ENCODE measurements at regions not wholly inside any gene's neighbourhood (a gene's known extent, or its start where the extent isn't known, plus 50 kb on each side); places are given as distances from the start of the nearest gene placed in this dataset.
A peak's percentile ranks its signal among the peaks of the same experiment; 100 is the strongest.
"Not testable (repeated sequence)": the region's sequence is repeated elsewhere in the genome, so short reads cannot be mapped to it uniquely, and the experiment has no call there.

- no peak for DNase-seq
Observed at GRCh38 chr13:57784633-57785032, 153.1 kb downstream of the PCDH17 start.

DNA sequence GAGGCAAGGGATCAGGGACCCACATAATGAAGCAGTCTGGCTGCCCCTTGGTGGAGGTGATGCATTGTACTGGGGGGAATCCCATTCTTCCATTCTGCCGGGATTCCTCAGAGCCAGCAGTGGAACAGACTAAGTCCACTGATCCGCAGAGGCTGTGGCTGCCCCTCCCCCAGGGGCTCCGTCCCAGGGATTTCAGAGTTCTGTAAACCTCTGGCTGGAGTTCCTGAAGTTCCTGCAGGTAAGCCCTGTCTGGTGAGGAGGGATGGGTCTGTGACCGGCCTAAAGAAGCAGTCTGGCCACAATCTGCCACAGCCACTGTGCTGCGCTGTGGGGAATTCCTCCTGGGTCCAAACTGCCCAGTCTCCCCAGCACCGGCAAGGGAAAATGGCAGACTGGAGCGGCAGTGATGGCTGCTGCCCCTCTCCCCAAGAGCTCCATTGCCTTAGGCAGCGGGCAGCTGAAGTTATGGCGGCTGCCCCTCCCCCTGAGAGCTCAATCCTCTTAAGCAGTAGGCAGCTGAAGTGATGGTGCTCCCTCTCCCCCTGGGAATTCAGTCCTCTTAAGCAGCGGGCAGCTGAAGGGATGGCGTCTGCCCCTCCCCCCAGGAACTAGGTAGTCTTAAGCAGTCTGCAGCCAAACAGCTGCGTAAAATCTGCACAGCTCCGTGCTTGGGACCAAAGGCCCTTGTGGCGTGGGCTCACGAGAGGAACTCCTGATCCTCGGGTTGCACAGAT lies 155.7 kb downstream of the PCDH17 start:
- DNase-seq = peak; percentile 91

GRCh38 chr13:57799624-57800023 lies 168.1 kb downstream of the PCDH17 start:
- DNase-seq = no peak

DNA sequence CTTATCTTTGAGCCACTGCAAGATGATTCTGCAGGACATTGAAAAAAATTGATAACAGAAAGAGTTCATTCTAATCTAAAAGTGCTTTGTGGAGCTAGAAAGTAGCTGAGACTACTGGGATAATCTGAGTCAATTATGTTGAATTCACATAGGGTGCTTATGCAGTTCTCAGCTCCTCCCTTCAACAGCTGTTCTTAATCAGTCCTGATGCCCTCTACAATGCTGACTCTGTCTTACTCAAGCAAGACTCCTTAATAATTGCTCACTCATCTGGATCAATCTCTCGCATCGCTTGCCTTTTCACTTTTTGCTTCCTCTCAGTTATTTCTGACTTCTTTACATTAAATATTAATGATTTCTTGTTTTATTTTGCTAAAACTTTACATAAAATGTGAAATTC lies 182.1 kb downstream of the PCDH17 start:
- DNase-seq = no peak

DNA sequence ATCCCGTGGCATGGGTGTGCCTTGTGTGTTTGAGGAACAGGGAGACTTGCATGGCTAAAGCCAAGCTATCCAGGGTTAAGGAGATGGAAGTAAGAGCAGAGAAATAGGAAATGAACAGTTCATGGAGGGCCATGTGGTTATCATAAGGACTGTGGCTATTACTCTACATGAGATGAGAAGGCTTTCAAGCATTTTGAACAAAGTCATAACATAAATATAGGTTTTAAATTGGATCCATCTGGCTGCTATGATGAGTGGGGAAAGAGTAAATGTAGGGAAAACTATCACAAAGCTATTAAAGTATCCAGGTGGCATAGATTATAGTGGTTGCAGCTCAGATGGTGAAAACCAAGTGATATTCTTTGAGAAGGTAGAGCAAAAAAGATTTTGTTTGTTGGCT lies 184.1 kb downstream of the PCDH17 start:
- no peak for DNase-seq

- DNase-seq = no peak
Observed at GRCh38 chr13:57820924-57821323, 189.4 kb downstream of the PCDH17 start.

DNA sequence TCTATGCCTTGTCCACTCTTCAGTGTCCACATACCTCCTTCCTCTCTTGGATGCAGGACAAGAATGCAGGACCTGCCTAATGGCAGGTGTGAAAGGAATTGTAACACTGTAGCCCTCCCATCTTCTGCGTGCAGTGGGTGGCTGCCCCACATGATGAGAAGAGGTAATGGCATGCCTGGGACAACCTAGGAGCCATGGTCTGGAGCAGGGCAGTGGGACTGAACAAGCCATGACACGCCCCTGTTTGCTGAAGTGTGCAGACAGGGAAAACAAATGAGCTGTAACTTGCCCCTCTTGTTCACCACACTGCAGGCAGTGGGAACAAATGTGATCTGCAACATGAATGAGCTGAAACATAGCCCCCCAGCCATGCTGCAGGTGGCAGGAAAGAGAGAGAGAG lies 192.2 kb downstream of the PCDH17 start:
- DNase-seq = no peak

DNA sequence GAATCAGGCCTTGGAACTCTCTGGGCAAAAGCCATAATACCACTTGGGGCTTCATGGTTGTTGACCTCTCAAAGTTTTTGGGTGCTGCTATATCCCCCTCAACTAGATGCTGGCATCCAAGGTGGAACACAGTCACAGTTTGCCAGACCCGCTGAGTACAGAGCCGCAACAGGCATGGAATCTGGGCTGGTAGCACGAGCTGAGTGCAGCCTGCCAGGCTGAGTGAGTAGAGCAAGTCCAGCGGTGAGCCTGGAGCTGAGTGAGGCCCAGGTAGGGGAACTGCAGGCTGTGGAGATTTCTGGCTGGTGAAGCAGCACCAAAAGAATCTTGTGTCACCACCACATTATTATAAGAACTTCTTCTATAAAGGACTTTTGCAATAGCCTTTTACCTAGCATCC lies 192.6 kb downstream of the PCDH17 start:
- DNase-seq = no peak

- peak; percentile 1 for DNase-seq
Observed at GRCh38 chr13:57825066-57825465, 193.5 kb downstream of the PCDH17 start.

DNA sequence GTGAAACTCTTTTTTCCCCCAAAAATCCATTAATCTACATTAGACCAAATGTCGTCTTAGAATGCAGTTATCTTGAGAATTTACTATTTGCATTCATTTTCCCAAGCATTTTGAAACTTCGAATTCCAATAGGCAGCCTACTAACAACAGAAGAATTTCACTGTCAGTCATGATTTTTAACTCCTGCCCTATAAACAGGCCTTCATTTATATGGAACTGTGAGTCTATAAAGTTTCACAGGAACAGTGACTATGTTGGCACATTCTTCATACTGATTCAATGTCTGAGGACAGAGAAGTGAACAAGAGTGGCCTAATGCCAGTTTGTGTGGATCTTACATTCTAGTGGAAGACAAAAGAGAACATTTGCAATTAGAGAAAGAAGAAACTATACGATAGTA lies 198.0 kb downstream of the PCDH17 start:
- DNase-seq = no peak

- no peak for DNase-seq
Observed at GRCh38 chr13:57832187-57832586, 200.6 kb downstream of the PCDH17 start.

- DNase-seq = no peak
Observed at GRCh38 chr13:57837801-57838200, 206.3 kb downstream of the PCDH17 start.

DNA sequence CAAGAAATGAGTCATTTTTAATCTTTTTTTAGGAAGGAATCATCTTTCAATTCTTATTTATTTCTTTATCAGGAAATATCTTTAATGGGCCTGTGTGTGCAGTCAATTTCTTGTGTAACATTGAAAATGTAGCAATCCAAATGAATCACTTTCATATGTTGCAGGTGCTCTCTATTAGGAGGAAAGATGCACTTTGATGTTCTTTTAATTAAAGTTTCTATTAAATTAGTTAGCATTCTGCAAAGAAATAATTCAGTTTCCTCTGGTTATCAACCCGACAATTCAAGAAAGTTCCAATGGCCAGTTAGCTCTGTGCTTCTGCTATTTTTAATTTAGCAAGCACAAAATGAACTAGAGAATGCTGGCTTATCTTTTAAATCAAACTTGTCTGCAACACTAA lies 212.0 kb downstream of the PCDH17 start:
- no peak for DNase-seq

- DNase-seq = no peak
Observed at GRCh38 chr13:57846600-57847173, 215.1 kb downstream of the PCDH17 start.

GRCh38 chr13:57857945-57858344 lies 226.4 kb downstream of the PCDH17 start:
- DNase-seq = peak; percentile 1

DNA sequence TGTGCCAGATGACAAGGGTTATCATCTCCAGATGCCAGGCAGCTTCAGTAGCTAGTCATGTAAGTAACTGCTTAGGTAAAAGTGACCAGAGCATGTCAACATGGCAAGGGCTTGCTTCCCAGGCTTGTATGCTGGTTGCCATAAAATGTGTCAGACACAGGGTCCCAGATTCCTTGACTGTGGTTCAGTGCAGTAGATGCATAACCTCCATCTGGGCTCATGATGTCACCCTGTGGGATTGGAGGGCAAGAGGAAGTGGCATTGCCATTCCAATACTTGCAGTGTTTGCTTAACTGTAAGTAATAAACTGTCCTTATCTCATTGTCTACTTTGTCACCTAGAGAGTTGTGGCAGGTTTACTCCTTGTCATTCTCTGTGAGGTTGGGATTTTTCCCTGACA lies 226.8 kb downstream of the PCDH17 start:
- DNase-seq = no peak

DNA sequence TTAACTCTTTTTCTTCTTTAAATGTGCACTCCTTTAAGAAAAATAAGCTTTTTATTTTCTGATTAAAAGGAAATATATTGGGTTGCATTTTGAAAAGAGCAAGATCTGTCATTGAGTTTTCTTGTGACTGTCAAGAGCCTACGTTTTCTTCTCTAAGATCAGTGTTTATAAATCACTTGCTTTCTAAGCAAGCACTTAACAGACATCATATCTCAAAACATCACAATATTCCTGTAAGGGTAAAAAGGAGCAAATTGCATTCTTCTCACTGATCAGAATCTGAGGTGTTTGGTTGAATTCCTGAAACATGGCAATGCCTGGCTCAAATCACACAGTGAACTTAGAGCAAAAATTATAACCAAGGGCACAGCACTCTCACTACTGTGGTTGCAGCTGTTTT lies 231.3 kb downstream of the PCDH17 start:
- no peak for DNase-seq

DNA sequence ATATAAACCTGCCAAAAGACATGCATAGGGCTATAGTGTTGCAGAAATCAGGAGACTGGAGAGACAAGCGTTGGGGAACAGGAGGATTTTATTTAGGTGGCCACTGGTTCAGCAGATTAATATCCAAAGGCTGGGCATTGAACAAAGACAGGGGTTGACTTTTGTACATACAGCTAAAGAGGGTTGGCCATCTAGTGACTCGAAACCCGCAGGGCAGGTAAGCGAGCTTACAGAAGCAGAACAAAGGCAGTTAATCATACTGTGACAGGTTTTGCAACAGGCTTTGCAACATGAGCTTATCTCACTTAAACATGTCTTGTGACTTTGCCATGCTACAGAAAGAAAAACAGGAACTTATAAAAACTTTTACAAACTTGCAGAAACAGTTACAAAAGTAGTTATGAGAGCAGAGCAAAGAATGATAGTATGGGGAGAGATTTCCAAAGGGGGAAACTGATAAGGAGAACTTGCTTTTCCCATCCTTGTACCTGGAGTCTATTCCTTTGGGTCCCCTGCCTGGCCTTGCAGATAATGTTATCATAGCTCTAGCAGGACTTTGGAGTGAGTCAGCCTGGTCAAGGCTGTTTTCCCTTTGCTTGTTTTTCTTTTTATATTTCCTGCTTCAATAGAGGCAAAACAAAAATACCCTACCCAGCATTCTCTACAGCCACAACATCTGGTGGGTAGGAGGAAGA lies 234.2 kb downstream of the PCDH17 start:
- DNase-seq = no peak

- no peak for DNase-seq
Observed at GRCh38 chr13:57874530-57874929, 243.0 kb downstream of the PCDH17 start.

- no peak for DNase-seq
Observed at GRCh38 chr13:57877601-57878000, 246.1 kb downstream of the PCDH17 start.

- DNase-seq = no peak
Observed at GRCh38 chr13:57878291-57878690, 246.7 kb downstream of the PCDH17 start.

DNA sequence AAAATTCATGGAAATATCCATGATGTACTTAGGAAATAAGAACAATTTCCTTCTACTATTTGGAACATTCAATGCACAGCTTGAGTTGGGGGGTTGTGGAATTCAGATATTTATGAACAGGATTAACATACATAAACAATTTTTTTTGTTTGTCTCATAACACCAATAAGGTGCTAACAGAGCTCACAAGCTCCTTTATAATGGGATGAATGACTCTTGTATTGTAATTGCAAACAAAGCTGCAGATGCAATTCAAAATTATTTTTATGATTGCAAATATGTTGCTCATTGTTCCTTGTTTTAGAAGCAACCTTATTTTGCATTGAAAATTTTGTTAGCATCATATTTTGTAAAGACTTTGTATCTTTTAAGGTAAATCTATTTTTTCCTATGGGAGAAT lies 265.7 kb downstream of the PCDH17 start:
- no peak for DNase-seq

DNA sequence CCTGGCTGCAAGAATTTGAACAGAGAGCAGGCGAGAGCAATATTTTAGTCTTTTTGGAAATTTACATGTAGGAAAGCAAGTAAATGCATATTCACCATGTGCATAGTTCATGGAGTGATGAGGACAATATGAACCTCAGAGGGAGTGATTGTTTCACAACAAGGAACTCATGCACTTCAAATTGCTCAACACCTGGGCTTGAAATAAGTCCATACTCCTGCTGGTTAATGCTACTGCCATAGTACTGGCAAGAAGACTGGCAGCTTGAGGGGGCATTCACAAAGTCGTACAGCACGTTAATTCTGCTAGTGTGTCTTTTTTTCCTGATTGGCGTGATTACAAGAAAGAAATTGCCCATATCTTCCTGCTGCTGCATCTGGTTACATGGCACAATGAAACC lies 267.6 kb downstream of the PCDH17 start:
- DNase-seq = no peak

GRCh38 chr13:57909833-57910232 lies 278.3 kb downstream of the PCDH17 start:
- DNase-seq = not testable (repeated sequence)

Data from NCI-H146 (cell line).